ENCODE measurements at regions not wholly inside any gene's neighbourhood (a gene's known extent, or its start where the extent isn't known, plus 50 kb on each side); places are given as distances from the start of the nearest gene placed in this dataset.

GRCh38 chr9:99563364-99563763 is 258.3 kb upstream of the NR4A3 start:
- ChIA-PET POLR2A (no interaction called here), CTCF (interaction anchor here (0.6 to 1.6 kb wide), 15 partner anchors 9 to 332 kb away, joined by 3 to 6 read pairs (median 3); no protein-coding TSS in a partner anchor)
- DNase-seq (ENCODE audit: low spot score) (no peak), ATAC-seq (peak; percentile 84)
- Mint-ChIP-seq H3K4me1 (no peaks in the 10 kb centered on the region), H3K27ac (no peak overlapping the region), H3K9me3 (no peaks in the 10 kb centered on the region), H3K4me3 (no peak overlapping the region), H3K27me3 (ENCODE audit: low read depth) (peaks cover 3% of the 10 kb centered on the region; the same call in 1 of the 2 replicates), H3K36me3 (no peaks in the 10 kb centered on the region)
- TF ChIP-seq NFE2L1 (CRISPR knock-in tag; IDR thresholded peaks at IDR 0.05) (no peak), STAT6 (CRISPR knock-in tag; conservative IDR thresholded peaks at IDR 0.05; ENCODE audit: low read depth) (no peak), OVOL2 (CRISPR knock-in tag; IDR thresholded peaks at IDR 0.05; ENCODE audit: borderline replicate concordance) (no peak), ETV6 (CRISPR knock-in tag; IDR thresholded peaks at IDR 0.05) (no peak), TCF7 (CRISPR knock-in tag; IDR thresholded peaks at IDR 0.05; ENCODE audit: low read depth) (no peak), PRRX2 (CRISPR knock-in tag; IDR thresholded peaks at IDR 0.05) (no peak), FOXK1 (CRISPR knock-in tag; IDR thresholded peaks at IDR 0.05) (no peak)
- TF ChIP-seq, protein P1, sequence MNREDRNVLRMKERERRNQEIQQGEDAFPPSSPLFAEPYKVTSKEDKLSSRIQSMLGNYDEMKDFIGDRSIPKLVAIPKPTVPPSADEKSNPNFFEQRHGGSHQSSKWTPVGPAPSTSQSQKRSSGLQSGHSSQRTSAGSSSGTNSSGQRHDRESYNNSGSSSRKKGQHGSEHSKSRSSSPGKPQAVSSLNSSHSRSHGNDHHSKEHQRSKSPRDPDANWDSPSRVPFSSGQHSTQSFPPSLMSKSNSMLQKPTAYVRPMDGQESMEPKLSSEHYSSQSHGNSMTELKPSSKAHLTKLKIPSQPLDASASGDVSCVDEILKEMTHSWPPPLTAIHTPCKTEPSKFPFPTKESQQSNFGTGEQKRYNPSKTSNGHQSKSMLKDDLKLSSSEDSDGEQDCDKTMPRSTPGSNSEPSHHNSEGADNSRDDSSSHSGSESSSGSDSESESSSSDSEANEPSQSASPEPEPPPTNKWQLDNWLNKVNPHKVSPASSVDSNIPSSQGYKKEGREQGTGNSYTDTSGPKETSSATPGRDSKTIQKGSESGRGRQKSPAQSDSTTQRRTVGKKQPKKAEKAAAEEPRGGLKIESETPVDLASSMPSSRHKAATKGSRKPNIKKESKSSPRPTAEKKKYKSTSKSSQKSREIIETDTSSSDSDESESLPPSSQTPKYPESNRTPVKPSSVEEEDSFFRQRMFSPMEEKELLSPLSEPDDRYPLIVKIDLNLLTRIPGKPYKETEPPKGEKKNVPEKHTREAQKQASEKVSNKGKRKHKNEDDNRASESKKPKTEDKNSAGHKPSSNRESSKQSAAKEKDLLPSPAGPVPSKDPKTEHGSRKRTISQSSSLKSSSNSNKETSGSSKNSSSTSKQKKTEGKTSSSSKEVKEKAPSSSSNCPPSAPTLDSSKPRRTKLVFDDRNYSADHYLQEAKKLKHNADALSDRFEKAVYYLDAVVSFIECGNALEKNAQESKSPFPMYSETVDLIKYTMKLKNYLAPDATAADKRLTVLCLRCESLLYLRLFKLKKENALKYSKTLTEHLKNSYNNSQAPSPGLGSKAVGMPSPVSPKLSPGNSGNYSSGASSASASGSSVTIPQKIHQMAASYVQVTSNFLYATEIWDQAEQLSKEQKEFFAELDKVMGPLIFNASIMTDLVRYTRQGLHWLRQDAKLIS (CRISPR knock-in tag; IDR thresholded peaks at IDR 0.05; ENCODE audit: borderline replicate concordance): no peak
- TF ChIP-seq, protein P2, sequence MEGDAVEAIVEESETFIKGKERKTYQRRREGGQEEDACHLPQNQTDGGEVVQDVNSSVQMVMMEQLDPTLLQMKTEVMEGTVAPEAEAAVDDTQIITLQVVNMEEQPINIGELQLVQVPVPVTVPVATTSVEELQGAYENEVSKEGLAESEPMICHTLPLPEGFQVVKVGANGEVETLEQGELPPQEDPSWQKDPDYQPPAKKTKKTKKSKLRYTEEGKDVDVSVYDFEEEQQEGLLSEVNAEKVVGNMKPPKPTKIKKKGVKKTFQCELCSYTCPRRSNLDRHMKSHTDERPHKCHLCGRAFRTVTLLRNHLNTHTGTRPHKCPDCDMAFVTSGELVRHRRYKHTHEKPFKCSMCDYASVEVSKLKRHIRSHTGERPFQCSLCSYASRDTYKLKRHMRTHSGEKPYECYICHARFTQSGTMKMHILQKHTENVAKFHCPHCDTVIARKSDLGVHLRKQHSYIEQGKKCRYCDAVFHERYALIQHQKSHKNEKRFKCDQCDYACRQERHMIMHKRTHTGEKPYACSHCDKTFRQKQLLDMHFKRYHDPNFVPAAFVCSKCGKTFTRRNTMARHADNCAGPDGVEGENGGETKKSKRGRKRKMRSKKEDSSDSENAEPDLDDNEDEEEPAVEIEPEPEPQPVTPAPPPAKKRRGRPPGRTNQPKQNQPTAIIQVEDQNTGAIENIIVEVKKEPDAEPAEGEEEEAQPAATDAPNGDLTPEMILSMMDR (IDR thresholded peaks at IDR 0.05): no peak

DNA sequence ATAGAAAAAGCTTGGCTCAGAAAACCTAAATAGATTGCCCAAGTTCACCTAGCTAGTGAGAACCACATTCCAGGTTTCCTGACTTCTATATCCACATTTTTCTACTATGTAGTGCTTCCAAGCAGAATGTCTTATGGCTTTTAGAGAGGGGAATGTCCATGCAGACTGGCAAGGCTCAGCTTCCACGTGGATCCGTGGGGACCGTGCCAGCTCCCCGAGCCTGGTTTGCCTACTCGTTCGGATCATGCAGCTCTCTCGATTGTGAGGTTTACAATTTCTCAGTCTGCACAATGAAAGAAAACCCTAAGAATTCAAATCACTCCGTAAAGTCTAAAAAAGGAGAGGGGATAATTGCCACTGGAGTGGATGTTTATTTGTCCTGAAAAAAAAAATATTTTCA is 256.5 kb upstream of the NR4A3 start:
- H3K4me1 Mint-ChIP-seq: no peaks in the 10 kb centered on the region
- ChIA-PET POLR2A (no interaction called here), CTCF (interaction anchor here (1.3 kb wide), 1 partner anchor 9 kb away, joined by 3 read pairs; no protein-coding TSS in a partner anchor)
- no peaks in the 10 kb centered on the region for H3K36me3 Mint-ChIP-seq
- H3K4me3 Mint-ChIP-seq: no peak overlapping the region
- H3K27me3 Mint-ChIP-seq (ENCODE audit: low read depth): peaks cover 3% of the 10 kb centered on the region; the same call in 1 of the 2 replicates
- ATAC-seq (no peak), DNase-seq (ENCODE audit: low spot score) (no peak)
- H3K9me3 Mint-ChIP-seq: no peaks in the 10 kb centered on the region
- no peak overlapping the region for H3K27ac Mint-ChIP-seq
- no peak for TF ChIP-seq ZMAT4 (CRISPR knock-in tag; IDR thresholded peaks at IDR 0.05)
- TF ChIP-seq, protein P3, sequence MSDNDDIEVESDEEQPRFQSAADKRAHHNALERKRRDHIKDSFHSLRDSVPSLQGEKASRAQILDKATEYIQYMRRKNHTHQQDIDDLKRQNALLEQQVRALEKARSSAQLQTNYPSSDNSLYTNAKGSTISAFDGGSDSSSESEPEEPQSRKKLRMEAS (CRISPR knock-in tag; IDR thresholded peaks at IDR 0.05): no peak
- TF ChIP-seq GTF2I (CRISPR knock-in tag; conservative IDR thresholded peaks at IDR 0.05): no peak
- TF ChIP-seq, protein P4, sequence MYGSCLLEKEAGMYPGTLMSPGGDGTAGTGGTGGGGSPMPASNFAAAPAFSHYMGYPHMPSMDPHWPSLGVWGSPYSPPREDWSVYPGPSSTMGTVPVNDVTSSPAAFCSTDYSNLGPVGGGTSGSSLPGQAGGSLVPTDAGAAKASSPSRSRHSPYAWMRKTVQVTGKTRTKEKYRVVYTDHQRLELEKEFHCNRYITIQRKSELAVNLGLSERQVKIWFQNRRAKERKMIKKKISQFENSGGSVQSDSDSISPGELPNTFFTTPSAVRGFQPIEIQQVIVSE (CRISPR knock-in tag; IDR thresholded peaks at IDR 0.05; ENCODE audit: borderline replicate concordance): no peak
- no peak for TF ChIP-seq TEAD1 (CRISPR knock-in tag; IDR thresholded peaks at IDR 0.05)
- TF ChIP-seq TCF7 (CRISPR knock-in tag; IDR thresholded peaks at IDR 0.05; ENCODE audit: low read depth): no peak
- no peak for TF ChIP-seq RELA (CRISPR knock-in tag; IDR thresholded peaks at IDR 0.05; ENCODE audit: borderline replicate concordance)
- no peak for TF ChIP-seq NFYB (CRISPR knock-in tag; conservative IDR thresholded peaks at IDR 0.05; ENCODE audit: low read depth)
- TF ChIP-seq, protein P2 (IDR thresholded peaks at IDR 0.05): no peak
- no peak for TF ChIP-seq ZNF219 (CRISPR knock-in tag; IDR thresholded peaks at IDR 0.05; ENCODE audit: borderline replicate concordance)
- TF ChIP-seq FOXK1 (CRISPR knock-in tag; IDR thresholded peaks at IDR 0.05): no peak
- no peak for TF ChIP-seq PREB (CRISPR knock-in tag; IDR thresholded peaks at IDR 0.05; ENCODE audit: borderline replicate concordance)
- TF ChIP-seq E2F4 (CRISPR knock-in tag; IDR thresholded peaks at IDR 0.05; ENCODE audit: borderline replicate concordance, low read depth): no peak

All from WTC11 (cell line).